ENCODE measurements at regions not wholly inside any gene's neighbourhood (a gene's known extent, or its start where the extent isn't known, plus 50 kb on each side); places are given as distances from the start of the nearest gene placed in this dataset.

GRCh38 chr1:232682248-232682647 lies 52.3 kb upstream of the SIPA1L2 start:
- FAIRE-seq: peak; percentile 70

- no peak for FAIRE-seq
These were observed 54.6 kb upstream of the SIPA1L2 start for GRCh38 chr1:232684371-232685105.

DNA sequence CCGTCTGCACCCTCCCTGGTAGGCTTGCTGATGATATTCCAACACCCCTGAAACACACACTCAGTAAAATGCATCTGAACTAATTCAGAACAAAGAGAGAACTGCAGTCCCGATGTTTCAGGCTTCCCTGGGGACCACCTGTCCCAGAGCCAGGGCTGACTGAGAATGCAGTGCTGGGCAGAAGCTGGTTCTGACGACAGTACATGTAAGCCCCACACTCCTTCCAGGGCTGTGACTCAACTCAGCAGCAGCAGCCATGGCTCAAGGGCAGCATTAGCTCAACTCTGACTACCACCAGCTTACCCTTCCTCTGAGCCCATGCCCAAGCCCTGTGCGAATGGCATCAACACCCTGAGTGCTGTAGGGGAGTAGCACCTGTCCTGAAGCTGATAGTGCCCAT lies 56.4 kb upstream of the SIPA1L2 start:
- no peak for FAIRE-seq

GRCh38 chr1:232687304-232687703 lies 57.4 kb upstream of the SIPA1L2 start:
- no peak for FAIRE-seq

DNA sequence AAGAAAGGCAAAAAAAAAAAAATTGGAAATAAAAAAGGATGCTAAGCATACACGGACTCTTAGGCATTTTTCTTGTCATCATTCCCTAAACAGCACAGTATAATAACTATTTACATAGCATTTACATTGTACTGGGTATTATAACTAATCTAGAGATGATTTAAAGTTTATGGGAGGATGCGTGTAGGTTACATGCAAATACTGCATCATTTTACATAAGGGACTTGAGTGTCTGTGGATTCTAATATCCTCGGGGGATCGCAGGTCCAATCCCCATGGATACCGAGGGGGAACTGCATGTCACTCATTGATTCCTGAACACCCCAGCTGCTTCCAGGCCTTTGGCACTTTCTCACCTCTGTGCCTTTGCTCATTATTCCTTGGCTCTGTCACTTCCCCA lies 57.8 kb upstream of the SIPA1L2 start:
- FAIRE-seq: no peak

DNA sequence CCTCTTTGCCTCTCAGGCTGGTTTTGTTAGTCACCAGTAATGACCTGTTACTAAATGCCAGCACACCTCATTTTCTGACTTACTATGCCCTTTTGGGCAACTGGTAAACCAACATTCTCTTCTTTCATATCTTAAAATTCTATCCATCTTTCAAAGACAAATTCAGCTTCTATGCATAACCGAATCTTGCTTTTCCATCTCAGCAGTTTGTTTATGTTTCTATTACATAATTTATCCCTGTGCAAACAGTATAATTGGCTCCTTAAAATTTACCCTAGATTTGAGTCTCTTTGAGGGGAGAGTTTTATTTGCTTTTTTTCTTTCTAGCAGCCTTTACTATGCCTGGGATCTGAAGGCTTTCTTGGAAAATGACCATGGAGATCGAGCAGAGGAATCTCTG lies 58.5 kb upstream of the SIPA1L2 start:
- no peak for FAIRE-seq

GRCh38 chr1:232689711-232690110 lies 59.8 kb upstream of the SIPA1L2 start:
- peak; percentile 82 for FAIRE-seq

DNA sequence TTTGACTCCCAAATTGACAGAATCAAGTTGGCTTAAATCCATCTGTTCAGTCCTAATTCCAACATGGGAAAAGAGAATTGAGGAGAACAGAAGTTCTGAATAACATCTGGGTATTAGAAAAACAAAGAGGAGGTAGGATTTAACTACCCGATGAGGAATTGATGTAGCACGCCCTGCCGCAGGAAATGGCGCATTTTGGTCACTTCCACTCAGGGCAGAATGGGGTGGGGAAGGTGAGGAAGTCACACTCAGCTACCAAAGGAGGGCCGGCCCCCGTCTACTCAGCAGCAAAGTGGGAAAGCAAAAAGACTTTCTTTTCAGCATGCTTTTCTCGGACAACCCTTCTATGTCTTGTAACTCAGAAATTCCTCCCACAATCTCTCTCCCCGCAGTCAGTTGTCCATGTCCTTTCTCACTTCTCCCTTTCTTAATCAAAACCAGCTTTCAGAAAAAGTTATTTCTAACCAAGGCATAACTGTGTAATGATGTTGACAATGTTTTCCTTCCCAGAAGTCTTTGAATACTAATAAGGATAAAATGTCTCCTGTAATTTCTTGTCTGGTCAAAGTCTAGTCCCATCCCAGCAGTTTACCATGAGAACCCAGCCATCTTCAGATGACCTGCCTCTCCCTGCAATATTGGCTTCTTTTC lies 60.5 kb upstream of the SIPA1L2 start:
- FAIRE-seq: no peak

DNA sequence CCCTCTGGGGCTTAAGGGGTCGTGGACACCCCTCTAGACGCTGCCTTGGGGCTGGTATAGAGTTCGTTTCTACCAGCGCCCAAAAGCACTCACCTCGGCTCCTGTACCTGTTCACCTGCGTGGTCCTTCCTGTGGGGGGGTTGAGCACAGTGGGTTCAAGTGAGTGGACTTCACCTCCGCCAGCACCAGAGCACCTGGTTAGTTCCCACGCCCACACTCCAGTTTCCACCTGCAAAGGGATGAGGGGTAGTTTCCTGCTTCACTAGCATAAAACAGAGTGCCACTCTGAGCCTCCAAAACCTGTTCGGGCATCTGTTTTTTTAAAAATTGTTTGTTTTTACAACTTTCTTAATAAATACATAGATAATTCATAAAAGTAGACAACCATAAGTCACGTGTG lies 64.5 kb upstream of the SIPA1L2 start:
- no peak for FAIRE-seq

DNA sequence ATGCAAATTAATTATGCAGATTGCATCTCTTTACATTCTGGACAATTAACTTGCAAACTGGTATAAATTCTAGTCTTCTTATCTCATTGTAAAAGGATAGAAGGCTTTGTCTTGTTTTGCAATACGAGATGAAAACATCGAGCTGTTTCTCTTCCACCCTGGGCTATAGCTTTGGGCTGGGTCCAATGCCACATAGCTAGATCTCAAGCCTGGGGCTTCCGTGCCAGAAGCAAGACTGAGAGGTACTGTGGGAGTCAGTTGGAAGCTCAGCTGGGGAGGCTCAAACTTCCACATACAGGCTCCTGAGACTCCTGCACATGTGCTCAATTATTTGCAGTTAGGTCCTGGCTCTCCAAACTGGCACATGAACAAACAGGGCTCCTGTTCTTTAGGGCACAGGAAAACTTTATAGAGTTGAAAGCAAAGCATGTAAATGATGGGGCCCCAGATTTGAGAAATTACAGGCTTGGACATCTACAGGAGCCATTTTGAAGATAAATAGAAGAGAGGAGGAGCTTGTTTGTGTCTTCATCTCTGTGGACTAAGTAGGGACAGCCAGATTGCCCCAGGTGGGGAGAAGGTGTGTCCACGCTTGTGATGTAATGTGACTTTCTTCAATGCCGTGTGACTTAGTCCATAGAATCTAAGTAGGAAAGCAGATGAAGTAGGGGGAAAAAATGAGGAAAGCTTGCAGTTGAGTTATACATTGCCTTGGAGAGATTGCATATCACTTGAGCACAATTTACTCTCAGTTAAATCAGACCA lies 65.9 kb upstream of the SIPA1L2 start:
- no peak for FAIRE-seq

- no peak for FAIRE-seq
These were observed 66.5 kb upstream of the SIPA1L2 start for GRCh38 chr1:232696466-232696865.

- FAIRE-seq: no peak
These were observed 67.4 kb upstream of the SIPA1L2 start for GRCh38 chr1:232697187-232697822.

GRCh38 chr1:232699814-232700213 lies 69.9 kb upstream of the SIPA1L2 start:
- FAIRE-seq: no peak

- no peak for FAIRE-seq
These were observed 73.0 kb upstream of the SIPA1L2 start for GRCh38 chr1:232702911-232703310.

DNA sequence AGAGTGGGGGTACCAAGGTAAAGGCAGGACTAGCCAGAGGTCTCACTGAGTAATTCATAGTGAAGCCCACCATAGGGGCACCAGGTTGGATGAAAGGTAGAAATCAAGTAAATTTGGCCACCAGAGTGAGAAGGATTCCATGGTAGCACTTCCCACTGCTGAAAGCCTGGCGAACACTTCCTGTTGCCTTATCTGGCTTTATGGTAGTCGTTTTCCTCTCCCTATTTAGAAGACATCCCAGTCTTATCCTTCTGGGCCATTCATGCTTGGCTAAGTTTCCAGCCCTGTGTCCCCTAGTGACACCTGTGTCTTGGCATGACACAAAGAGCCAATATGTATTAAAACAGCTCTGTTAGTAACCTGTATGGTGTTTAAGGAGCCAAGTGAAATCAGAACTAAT lies 74.3 kb upstream of the SIPA1L2 start:
- no peak for FAIRE-seq

DNA sequence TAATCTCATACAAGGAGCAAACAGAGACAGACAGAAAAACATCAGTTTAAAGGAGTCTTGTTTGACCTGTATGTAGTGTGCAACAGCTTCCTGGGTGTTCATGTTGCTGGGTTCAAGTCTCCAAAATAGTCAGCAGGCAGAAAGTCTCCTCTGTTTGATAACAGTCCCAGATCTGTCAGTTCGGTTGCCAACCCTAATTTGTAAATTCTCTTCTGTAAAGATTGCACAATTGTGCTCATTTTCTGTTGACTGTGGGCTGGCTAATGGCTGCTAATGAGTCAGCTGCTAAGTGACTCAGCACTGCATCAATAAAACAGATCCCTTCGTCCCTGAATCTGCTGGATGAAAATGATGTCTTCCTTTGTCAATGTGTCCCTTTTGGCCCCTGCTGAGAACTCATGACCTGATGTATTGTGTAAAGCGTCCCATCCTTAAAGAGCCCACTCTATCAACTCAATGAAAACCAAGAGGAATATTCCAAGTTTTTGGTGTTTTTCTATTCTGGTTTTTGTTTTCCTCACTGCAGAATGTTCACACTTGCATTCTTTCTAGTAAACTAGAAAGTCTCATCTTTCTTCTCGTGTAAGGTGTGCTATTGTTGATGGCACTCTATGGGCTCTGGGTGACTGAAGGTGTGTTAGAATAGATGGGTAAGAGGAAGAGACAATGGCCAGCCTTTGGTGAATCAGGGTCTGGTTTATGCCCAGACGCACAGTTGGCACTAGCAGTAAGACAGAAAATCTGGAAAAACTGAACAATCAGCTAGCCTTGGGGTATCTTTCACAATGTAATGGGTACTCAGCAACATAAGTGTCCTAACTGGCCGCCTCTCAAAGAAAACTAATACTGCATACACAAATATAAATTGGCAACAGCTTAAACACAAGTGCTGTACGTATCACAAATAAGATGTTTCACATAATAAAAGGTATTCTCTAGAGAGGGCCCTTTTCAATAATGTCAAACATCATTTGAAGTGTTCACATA lies 75.1 kb upstream of the SIPA1L2 start:
- no peak for FAIRE-seq

GRCh38 chr1:232705815-232706575 lies 76.1 kb upstream of the SIPA1L2 start:
- no peak for FAIRE-seq

- no peak for FAIRE-seq
These were observed 77.2 kb upstream of the SIPA1L2 start for GRCh38 chr1:232707142-232707541.

- FAIRE-seq: no peak
These were observed 79.5 kb upstream of the SIPA1L2 start for GRCh38 chr1:232709386-232709785.

- no peak for FAIRE-seq
These were observed 82.1 kb upstream of the SIPA1L2 start for GRCh38 chr1:232711996-232712395.

DNA sequence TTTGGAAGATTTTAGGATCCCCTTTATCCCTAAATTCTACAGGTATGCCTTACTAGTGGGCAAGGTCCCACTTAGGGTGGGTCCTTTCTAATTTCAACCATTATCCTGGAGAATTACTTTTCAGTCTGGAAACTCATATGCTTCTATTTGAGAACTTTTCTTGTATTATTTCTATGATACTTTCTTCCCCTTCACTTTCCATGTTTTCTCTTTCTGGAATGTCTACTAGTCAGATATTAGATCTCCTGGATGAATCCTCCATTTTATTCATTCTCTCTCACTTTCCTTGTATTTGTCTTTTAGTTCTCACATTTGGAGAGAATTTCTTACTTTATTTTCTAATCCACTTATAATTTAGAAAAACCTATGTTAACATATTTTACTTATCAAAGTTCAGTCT lies 83.9 kb upstream of the SIPA1L2 start:
- no peak for FAIRE-seq

Data from colon (tissue), 2 donors.